HepG2 (cell line): ENCODE measurements at regions not wholly inside any gene's neighbourhood (a gene's known extent, or its start where the extent isn't known, plus 50 kb on each side); places are given as distances from the start of the nearest gene placed in this dataset.

Experiments
- ATAC-seq: fragments of 200-7000 bp; cut with Tn5 transposase; 3 replicates; pipeline ENCODE4 v1.9.1; 2020; ENCODE audit warnings: mild to moderate bottlenecking, moderate library complexity
- BruUV-seq: library from RNA; stranded (reverse); fragments of 400-500 nt; replicated peaks from 2 replicates; lab custom pipeline; 2021; lab: Mats Ljungman, UMichigan
- CTCF ChIA-PET: fragments of 300-600 bp; formaldehyde crosslinking; extraction: SDS; loops from one replicate; lab custom pipeline; 2021; ENCODE audit warnings: low total read pairs, inconsistent platforms, low intra/inter-chr PET ratio; lab: Yijun Ruan, JAX
- POLR2A ChIA-PET: fragments of 350-600 bp; sonication (Branson Sonifier 250); formaldehyde crosslinking; loops from one replicate; lab custom pipeline; 2020; ENCODE audit warnings: antibody characterized with exemption, inconsistent platforms; lab: Yijun Ruan, JAX
- DNase-seq: peaks from one replicate; pipeline ENCODE4 v3.0.0-alpha.2; 2015; ENCODE audit warnings: low spot score
- FAIRE-seq: peaks from 3 replicates; lab custom pipeline; 2011; peaks lifted over from hg19 to GRCh38; lab: Jason Lieb, UNC
- H2AFZ ChIP-seq: one replicate; pipeline ENCODE4 v1.6.1; 2011; ENCODE audit warnings: low read length, inconsistent platforms
- H3K27ac ChIP-seq: fragments of 300-600 bp; 3 replicates; pipeline ENCODE4 v1.8.0; 2011; ENCODE audit warnings: mixed run types, mild to moderate bottlenecking, mixed read lengths, low read length, inconsistent platforms; ENCODE audit not compliant: insufficient read depth; ENCODE audit errors: extremely low read length
- H3K27me3 ChIP-seq, 2 experiments: fragments of 200-600 bp in 1 of 2; 2 replicates in 1 of 2; 3 replicates in 1 of 2; pipeline versions ENCODE4 v1.6.0 to v1.8.0; 2011; ENCODE audit warnings: low read length in 2 of 2, mild to moderate bottlenecking in 2 of 2, moderate library complexity in 2 of 2, inconsistent platforms in 1 of 2; ENCODE audit not compliant: insufficient read depth in 2 of 2, control insufficient read depth in 1 of 2
- H3K36me3 ChIP-seq, 2 experiments: fragments of 200-600 bp in 1 of 2; replicated peaks in 1 of 2; 2 replicates in 1 of 2; 3 replicates in 1 of 2; pipeline versions ENCODE4 v1.5.1 to v1.8.0; 2011; ENCODE audit warnings: low read length in 2 of 2, inconsistent platforms in 1 of 2; ENCODE audit not compliant: insufficient read depth in 2 of 2, control insufficient read depth in 1 of 2
- H3K4me1 ChIP-seq: 2 replicates; pipeline ENCODE4 v1.5.1; 2012; ENCODE audit warnings: low read length, inconsistent platforms; ENCODE audit not compliant: insufficient read depth
- H3K4me2 ChIP-seq: 2 replicates; pipeline ENCODE4 v1.6.0; 2011; ENCODE audit warnings: low read depth, low read length, inconsistent platforms
- H3K4me3 ChIP-seq, 3 experiments: fragments of 200-600 bp in 1 of 3; sonication (generic), shearing (Covaris generic) in 1 of 3; replicated peaks in 1 of 3; 2 replicates each; pipeline ENCODE4 v1.5.1; 2011 to 2016; ENCODE audit warnings: low read length in 3 of 3, inconsistent platforms in 2 of 3, low read depth in 2 of 3, mild to moderate bottlenecking in 2 of 3, control low read depth in 1 of 3, mixed read lengths in 1 of 3; ENCODE audit not compliant: insufficient read depth in 1 of 3
- H3K79me2 ChIP-seq: one replicate; pipeline ENCODE4 v1.6.1; 2011; ENCODE audit warnings: low read length, inconsistent platforms; ENCODE audit not compliant: insufficient read depth
- H3K9ac ChIP-seq: 2 replicates; pipeline ENCODE4 v1.6.0; 2011; ENCODE audit warnings: mild to moderate bottlenecking, low read depth, low read length, inconsistent platforms; ENCODE audit not compliant: insufficient read depth
- H3K9me3 ChIP-seq: 2 replicates; pipeline ENCODE4 v1.5.1; 2012; ENCODE audit warnings: mild to moderate bottlenecking, low read length
- H4K20me1 ChIP-seq: 2 replicates; pipeline ENCODE4 v1.6.0; 2011; ENCODE audit warnings: inconsistent platforms, mild to moderate bottlenecking, low read length, moderate library complexity; ENCODE audit not compliant: insufficient read depth
- NONO ChIP-seq, 2 experiments: fragments of 450-650 bp in 1 of 2; sonication (generic) in 1 of 2; formaldehyde crosslinking in 1 of 2; IDR thresholded peaks in 1 of 2; conservative IDR thresholded peaks in 1 of 2; 2 replicates each; pipeline versions ENCODE4 v1.6.1 to v1.8.0; 2017 to 2022; ENCODE audit warnings: mild to moderate bottlenecking in 1 of 2, missing genetic modification reagents in 1 of 2, moderate library complexity in 1 of 2
- POGZ ChIP-seq: sonication (generic); formaldehyde crosslinking; IDR thresholded peaks from 2 replicates; pipeline ENCODE4 v1.4.0; 2020; ENCODE audit warnings: mild to moderate bottlenecking, missing genetic modification reagents
- SKI ChIP-seq: fragments of 450-650 bp; IDR thresholded peaks from one replicate; pipeline ENCODE4 v1.6.1; 2018; ENCODE audit warnings: mild to moderate bottlenecking; ENCODE audit not compliant: partially characterized antibody
- ZNF17 ChIP-seq: sonication (generic); formaldehyde crosslinking; IDR thresholded peaks from 2 replicates; pipeline ENCODE4 v1.5.0; 2020; ENCODE audit warnings: mild to moderate bottlenecking, missing genetic modification reagents
- WGBS: methylation state at CpG from one replicate; pipeline ENCODE4 v1.1.6; 2017; ENCODE audit warnings: low lambda C conversion rate; 5-methylcytosine and 5-hydroxymethylcytosine counted together
- in situ Hi-C: cut with HindIII; loops from 2 replicates; pipeline ENCODE4 v1.10.0; 2017; ENCODE audit warnings: low pct_unique_long_range_greater_than_20kb; ENCODE audit not compliant: extremely low pct_ligation_motif_present
- intact Hi-C: fragments of 100-400 bp; cut with micrococcal nuclease; formaldehyde crosslinking; loops from one replicate; pipeline ENCODE4 v1.10.0; 2022; ENCODE audit not compliant: unreplicated experiment
- TF ChIP-seq, protein P1 (sequence below): sonication (generic); formaldehyde crosslinking; IDR thresholded peaks from 2 replicates; pipeline ENCODE4 v1.5.0; 2020; ENCODE audit warnings: mild to moderate bottlenecking, missing genetic modification reagents
- TF ChIP-seq, protein P2 (sequence below): sonication (generic); formaldehyde crosslinking; IDR thresholded peaks from 2 replicates; pipeline ENCODE4 v1.5.1; 2020; ENCODE audit warnings: missing genetic modification reagents, mild to moderate bottlenecking, borderline replicate concordance
- TF ChIP-seq, protein P3 (sequence below): sonication (generic); formaldehyde crosslinking; IDR thresholded peaks from 2 replicates; pipeline ENCODE4 v1.9.0; 2022; ENCODE audit warnings: missing genetic modification reagents, mild to moderate bottlenecking, borderline replicate concordance
- TF ChIP-seq, protein P4 (sequence below): IDR thresholded peaks from 2 replicates; pipeline ENCODE4 v1.6.1; 2016; ENCODE audit warnings: low read depth, missing genetic modification reagents, missing compliant biosample characterization

DNA sequence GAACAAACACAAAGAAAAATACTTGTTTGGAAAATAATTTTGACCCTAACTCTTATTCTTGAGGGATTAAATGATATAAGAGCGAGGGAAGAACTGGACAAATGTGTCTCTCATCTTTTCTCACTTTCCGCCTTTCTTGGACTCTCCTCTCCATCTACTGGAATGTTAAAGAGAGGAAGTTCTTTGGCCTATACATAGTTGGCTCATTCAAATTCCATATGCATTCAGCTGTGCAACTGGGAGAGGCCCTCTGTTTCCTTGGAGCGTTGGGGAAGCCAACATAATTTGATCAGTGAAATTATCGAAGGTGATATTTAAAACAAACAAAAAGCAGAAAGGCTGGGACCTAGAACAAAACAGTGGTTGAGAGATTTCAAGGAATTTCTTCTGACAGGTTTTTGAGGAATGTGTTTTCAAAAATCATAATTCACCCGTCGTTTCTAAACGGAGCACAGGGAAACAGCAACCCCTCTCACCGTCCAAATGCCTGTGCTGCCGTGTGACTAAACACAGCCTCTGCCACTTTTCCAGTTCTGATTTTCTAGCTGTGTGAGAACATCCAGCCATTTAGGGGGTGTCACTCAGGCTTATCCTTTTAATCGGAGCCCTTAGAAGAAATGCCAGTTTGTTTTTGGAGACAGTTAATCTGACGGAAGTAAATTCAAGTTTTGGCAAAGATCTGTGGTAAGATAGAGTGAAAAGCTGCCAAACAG is 489.9 kb downstream of the SOX2 start (continued):
- TF ChIP-seq, protein P1, sequence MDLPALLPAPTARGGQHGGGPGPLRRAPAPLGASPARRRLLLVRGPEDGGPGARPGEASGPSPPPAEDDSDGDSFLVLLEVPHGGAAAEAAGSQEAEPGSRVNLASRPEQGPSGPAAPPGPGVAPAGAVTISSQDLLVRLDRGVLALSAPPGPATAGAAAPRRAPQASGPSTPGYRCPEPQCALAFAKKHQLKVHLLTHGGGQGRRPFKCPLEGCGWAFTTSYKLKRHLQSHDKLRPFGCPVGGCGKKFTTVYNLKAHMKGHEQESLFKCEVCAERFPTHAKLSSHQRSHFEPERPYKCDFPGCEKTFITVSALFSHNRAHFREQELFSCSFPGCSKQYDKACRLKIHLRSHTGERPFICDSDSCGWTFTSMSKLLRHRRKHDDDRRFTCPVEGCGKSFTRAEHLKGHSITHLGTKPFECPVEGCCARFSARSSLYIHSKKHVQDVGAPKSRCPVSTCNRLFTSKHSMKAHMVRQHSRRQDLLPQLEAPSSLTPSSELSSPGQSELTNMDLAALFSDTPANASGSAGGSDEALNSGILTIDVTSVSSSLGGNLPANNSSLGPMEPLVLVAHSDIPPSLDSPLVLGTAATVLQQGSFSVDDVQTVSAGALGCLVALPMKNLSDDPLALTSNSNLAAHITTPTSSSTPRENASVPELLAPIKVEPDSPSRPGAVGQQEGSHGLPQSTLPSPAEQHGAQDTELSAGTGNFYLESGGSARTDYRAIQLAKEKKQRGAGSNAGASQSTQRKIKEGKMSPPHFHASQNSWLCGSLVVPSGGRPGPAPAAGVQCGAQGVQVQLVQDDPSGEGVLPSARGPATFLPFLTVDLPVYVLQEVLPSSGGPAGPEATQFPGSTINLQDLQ (CRISPR knock-in tag): no peak
- no peak for TF ChIP-seq SKI

DNA sequence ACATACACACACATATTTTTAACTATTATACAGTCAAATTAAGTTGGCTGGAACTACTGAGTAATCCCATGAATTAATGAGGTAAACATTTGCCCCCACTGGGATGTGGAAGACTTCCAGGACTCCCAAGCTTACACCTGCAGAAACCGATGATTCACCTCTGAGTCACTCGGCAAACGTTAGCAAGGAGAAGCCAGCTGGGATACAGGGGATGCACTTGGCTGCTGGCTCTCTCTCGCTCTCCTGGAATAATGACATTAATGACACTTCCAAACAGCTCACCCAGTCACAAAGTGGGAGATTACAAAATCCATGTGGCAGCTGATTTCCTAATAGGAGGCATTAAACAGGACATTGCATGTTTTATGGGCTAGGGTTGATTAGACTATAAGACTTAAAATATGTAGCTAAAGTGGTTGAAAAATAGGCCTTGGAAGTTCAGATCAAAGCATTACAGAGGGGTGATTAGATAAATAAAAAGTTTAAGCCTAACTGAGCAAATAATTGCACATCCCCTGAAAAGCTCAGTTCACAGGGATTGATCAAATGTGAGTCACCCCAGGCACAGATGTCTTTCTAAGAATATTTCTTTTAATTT is 500.9 kb downstream of the SOX2 start:
- Histone ChIP-seq H3K79me2 (no peaks in the 10 kb centered on the region), H3K4me1 (peaks cover 54% of the 10 kb centered on the region), H3K27ac (peak overlapping the region; percentile 48), H3K36me3 (no peaks in the 10 kb centered on the region), H3K4me3 (no peak overlapping the region), H3K4me2 (peak overlapping the region; percentile 44), H2AFZ (no peak overlapping the region), H3K9me3 (no peaks in the 10 kb centered on the region), H4K20me1 (no peaks in the 10 kb centered on the region), H3K9ac (no peak overlapping the region), H3K27me3 (no peaks in the 10 kb centered on the region)
- ChIA-PET POLR2A (interaction anchor here (0.9 to 1.3 kb wide), 3 partner anchors 31 to 65 kb away, joined by 3 to 4 read pairs (median 3); no protein-coding TSS in a partner anchor), CTCF (no interaction called here)
- DNase-seq (peak; percentile 96), ATAC-seq (peak; percentile 98), FAIRE-seq (peak; percentile 91)
- in situ Hi-C loops: no loop called here
- intact Hi-C loops: loop anchor here (1.0 kb wide), 2 partner anchors 32 to 76 kb away; no protein-coding TSS in a partner anchor
- no TSS peak for BruUV-seq
- 0% methylated on average over 1 of the region's 4 CpGs for WGBS
- TF ChIP-seq NONO (IDR thresholded peaks at IDR 0.05): no peak
- no peak for TF ChIP-seq NONO (CRISPR knock-in tag; conservative IDR thresholded peaks at IDR 0.05)
- TF ChIP-seq, protein P2, sequence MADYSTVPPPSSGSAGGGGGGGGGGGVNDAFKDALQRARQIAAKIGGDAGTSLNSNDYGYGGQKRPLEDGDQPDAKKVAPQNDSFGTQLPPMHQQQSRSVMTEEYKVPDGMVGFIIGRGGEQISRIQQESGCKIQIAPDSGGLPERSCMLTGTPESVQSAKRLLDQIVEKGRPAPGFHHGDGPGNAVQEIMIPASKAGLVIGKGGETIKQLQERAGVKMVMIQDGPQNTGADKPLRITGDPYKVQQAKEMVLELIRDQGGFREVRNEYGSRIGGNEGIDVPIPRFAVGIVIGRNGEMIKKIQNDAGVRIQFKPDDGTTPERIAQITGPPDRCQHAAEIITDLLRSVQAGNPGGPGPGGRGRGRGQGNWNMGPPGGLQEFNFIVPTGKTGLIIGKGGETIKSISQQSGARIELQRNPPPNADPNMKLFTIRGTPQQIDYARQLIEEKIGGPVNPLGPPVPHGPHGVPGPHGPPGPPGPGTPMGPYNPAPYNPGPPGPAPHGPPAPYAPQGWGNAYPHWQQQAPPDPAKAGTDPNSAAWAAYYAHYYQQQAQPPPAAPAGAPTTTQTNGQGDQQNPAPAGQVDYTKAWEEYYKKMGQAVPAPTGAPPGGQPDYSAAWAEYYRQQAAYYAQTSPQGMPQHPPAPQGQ (CRISPR knock-in tag): no peak
- no peak for TF ChIP-seq ZNF17 (CRISPR knock-in tag)
- TF ChIP-seq, protein P3, sequence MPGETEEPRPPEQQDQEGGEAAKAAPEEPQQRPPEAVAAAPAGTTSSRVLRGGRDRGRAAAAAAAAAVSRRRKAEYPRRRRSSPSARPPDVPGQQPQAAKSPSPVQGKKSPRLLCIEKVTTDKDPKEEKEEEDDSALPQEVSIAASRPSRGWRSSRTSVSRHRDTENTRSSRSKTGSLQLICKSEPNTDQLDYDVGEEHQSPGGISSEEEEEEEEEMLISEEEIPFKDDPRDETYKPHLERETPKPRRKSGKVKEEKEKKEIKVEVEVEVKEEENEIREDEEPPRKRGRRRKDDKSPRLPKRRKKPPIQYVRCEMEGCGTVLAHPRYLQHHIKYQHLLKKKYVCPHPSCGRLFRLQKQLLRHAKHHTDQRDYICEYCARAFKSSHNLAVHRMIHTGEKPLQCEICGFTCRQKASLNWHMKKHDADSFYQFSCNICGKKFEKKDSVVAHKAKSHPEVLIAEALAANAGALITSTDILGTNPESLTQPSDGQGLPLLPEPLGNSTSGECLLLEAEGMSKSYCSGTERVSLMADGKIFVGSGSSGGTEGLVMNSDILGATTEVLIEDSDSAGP: no peak
- TF ChIP-seq, protein P4, sequence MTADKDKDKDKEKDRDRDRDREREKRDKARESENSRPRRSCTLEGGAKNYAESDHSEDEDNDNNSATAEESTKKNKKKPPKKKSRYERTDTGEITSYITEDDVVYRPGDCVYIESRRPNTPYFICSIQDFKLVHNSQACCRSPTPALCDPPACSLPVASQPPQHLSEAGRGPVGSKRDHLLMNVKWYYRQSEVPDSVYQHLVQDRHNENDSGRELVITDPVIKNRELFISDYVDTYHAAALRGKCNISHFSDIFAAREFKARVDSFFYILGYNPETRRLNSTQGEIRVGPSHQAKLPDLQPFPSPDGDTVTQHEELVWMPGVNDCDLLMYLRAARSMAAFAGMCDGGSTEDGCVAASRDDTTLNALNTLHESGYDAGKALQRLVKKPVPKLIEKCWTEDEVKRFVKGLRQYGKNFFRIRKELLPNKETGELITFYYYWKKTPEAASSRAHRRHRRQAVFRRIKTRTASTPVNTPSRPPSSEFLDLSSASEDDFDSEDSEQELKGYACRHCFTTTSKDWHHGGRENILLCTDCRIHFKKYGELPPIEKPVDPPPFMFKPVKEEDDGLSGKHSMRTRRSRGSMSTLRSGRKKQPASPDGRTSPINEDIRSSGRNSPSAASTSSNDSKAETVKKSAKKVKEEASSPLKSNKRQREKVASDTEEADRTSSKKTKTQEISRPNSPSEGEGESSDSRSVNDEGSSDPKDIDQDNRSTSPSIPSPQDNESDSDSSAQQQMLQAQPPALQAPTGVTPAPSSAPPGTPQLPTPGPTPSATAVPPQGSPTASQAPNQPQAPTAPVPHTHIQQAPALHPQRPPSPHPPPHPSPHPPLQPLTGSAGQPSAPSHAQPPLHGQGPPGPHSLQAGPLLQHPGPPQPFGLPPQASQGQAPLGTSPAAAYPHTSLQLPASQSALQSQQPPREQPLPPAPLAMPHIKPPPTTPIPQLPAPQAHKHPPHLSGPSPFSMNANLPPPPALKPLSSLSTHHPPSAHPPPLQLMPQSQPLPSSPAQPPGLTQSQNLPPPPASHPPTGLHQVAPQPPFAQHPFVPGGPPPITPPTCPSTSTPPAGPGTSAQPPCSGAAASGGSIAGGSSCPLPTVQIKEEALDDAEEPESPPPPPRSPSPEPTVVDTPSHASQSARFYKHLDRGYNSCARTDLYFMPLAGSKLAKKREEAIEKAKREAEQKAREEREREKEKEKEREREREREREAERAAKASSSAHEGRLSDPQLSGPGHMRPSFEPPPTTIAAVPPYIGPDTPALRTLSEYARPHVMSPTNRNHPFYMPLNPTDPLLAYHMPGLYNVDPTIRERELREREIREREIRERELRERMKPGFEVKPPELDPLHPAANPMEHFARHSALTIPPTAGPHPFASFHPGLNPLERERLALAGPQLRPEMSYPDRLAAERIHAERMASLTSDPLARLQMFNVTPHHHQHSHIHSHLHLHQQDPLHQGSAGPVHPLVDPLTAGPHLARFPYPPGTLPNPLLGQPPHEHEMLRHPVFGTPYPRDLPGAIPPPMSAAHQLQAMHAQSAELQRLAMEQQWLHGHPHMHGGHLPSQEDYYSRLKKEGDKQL (CRISPR knock-in tag): no peak
- TF ChIP-seq POGZ (CRISPR knock-in tag): peak; percentile 46
